ENCODE measurements at regions not wholly inside any gene's neighbourhood (a gene's known extent, or its start where the extent isn't known, plus 50 kb on each side); places are given as distances from the start of the nearest gene placed in this dataset.

GRCh38 chr13:44268980-44269379, 104.6 kb upstream of the SERP2 start:
- Histone ChIP-seq H3K4me3 (ENCODE audit: low read length in 3 of 3) (no peak overlapping the region), H3K27me3 (ENCODE audit: control insufficient read depth, insufficient read depth, low read length) (no peaks in the 10 kb centered on the region), H3K27ac (ENCODE audit: low read depth in 2 of 2, low read length in 2 of 2) (no peak overlapping the region), H3K9me3 (ENCODE audit: control insufficient read depth in 2 of 3, insufficient read depth in 1 of 3, low read length in 3 of 3) (no peaks in the 10 kb centered on the region), H3K36me3 (ENCODE audit: control insufficient read depth in 2 of 3, insufficient read depth in 3 of 3, low read length in 3 of 3) (no peaks in the 10 kb centered on the region), H3K4me1 (ENCODE audit: control insufficient read depth in 2 of 3, insufficient read depth in 2 of 3, low read depth in 1 of 3, low read length in 3 of 3) (peaks cover 0 to 2% (median 2%) of the 10 kb centered on the region in 3 donors), H3K9ac (ENCODE audit: low read length in 3 of 3) (no peak overlapping the region)
- DNase-seq: no peak
- intact Hi-C loops (cut with DNase I): no loop called here
- FAIRE-seq: no peak
- no peak for TF ChIP-seq CTCF (IDR thresholded peaks at IDR 0.05; ENCODE audit: borderline replicate concordance, extremely low read depth, insufficient read depth)

- no peaks in the 10 kb centered on the region for H3K36me3 ChIP-seq (ENCODE audit: control insufficient read depth in 2 of 3, insufficient read depth in 3 of 3, low read length in 3 of 3)
- H3K4me3 ChIP-seq (ENCODE audit: low read length in 3 of 3): no peak overlapping the region
- no peak for FAIRE-seq
- DNase-seq: no peak
- H3K27me3 ChIP-seq (ENCODE audit: control insufficient read depth, insufficient read depth, low read length): no peaks in the 10 kb centered on the region
- no peaks in the 10 kb centered on the region for H3K9me3 ChIP-seq (ENCODE audit: control insufficient read depth in 2 of 3, insufficient read depth in 1 of 3, low read length in 3 of 3)
- intact Hi-C loops (cut with DNase I): no loop called here
- no peak for TF ChIP-seq CTCF (IDR thresholded peaks at IDR 0.05; ENCODE audit: borderline replicate concordance, extremely low read depth, insufficient read depth)
- no peak overlapping the region for H3K27ac ChIP-seq (ENCODE audit: low read depth in 2 of 2, low read length in 2 of 2)
- H3K4me1 ChIP-seq (ENCODE audit: control insufficient read depth in 2 of 3, insufficient read depth in 2 of 3, low read depth in 1 of 3, low read length in 3 of 3): peaks cover 0 to 12% (median 7%) of the 10 kb centered on the region in 3 donors
- H3K9ac ChIP-seq (ENCODE audit: low read length in 3 of 3): no peak overlapping the region
These were observed 103.5 kb upstream of the SERP2 start for GRCh38 chr13:44270150-44270549.

GRCh38 chr13:44271031-44271455, 102.6 kb upstream of the SERP2 start:
- H3K27ac ChIP-seq (ENCODE audit: low read depth in 2 of 2, low read length in 2 of 2): peak overlapping the region; percentile 58 to 80
- no peak for TF ChIP-seq CTCF (IDR thresholded peaks at IDR 0.05; ENCODE audit: borderline replicate concordance, extremely low read depth, insufficient read depth)
- FAIRE-seq: no peak
- no peak overlapping the region for H3K4me3 ChIP-seq (ENCODE audit: low read length in 3 of 3)
- H3K9me3 ChIP-seq (ENCODE audit: control insufficient read depth in 2 of 3, insufficient read depth in 1 of 3, low read length in 3 of 3): no peaks in the 10 kb centered on the region
- H3K27me3 ChIP-seq (ENCODE audit: control insufficient read depth, insufficient read depth, low read length): no peaks in the 10 kb centered on the region
- intact Hi-C loops (cut with DNase I): no loop called here
- no peaks in the 10 kb centered on the region for H3K36me3 ChIP-seq (ENCODE audit: control insufficient read depth in 2 of 3, insufficient read depth in 3 of 3, low read length in 3 of 3)
- no peak for DNase-seq
- no peak overlapping the region for H3K9ac ChIP-seq (ENCODE audit: low read length in 3 of 3)
- H3K4me1 ChIP-seq (ENCODE audit: control insufficient read depth in 2 of 3, insufficient read depth in 2 of 3, low read depth in 1 of 3, low read length in 3 of 3): peaks cover 0 to 12% (median 7%) of the 10 kb centered on the region in 3 donors

- FAIRE-seq (no peak), DNase-seq (no peak)
- H3K27ac ChIP-seq (ENCODE audit: low read depth in 2 of 2, low read length in 2 of 2): peak overlapping the region; percentile 58 to 80
- H3K27me3 ChIP-seq (ENCODE audit: control insufficient read depth, insufficient read depth, low read length): no peaks in the 10 kb centered on the region
- intact Hi-C loops (cut with DNase I): no loop called here
- no peaks in the 10 kb centered on the region for H3K9me3 ChIP-seq (ENCODE audit: control insufficient read depth in 2 of 3, insufficient read depth in 1 of 3, low read length in 3 of 3)
- H3K36me3 ChIP-seq (ENCODE audit: control insufficient read depth in 2 of 3, insufficient read depth in 3 of 3, low read length in 3 of 3): no peaks in the 10 kb centered on the region
- H3K4me3 ChIP-seq (ENCODE audit: low read length in 3 of 3): no peak overlapping the region
- peaks cover 0 to 12% (median 7%) of the 10 kb centered on the region in 3 donors for H3K4me1 ChIP-seq (ENCODE audit: control insufficient read depth in 2 of 3, insufficient read depth in 2 of 3, low read depth in 1 of 3, low read length in 3 of 3)
- no peak overlapping the region for H3K9ac ChIP-seq (ENCODE audit: low read length in 3 of 3)
- no peak for TF ChIP-seq CTCF (IDR thresholded peaks at IDR 0.05; ENCODE audit: borderline replicate concordance, extremely low read depth, insufficient read depth)
These were observed 102.2 kb upstream of the SERP2 start for GRCh38 chr13:44271473-44271872.

Data from kidney (tissue), 13 donors.